GM15510 (cell line): ENCODE measurements at regions not wholly inside any gene's neighbourhood (a gene's known extent, or its start where the extent isn't known, plus 50 kb on each side); places are given as distances from the start of the nearest gene placed in this dataset.

Source experiments
- POLR2A ChIP-seq: IDR thresholded peaks from 3 replicates; pipeline ENCODE4 v1.6.1; 2011; ENCODE audit warnings: borderline replicate concordance; ENCODE audit not compliant: insufficient read length; ENCODE audit errors: extremely low read depth

- no peak for TF ChIP-seq POLR2A
These were observed 268.9 kb upstream of the ATP2B1 start for GRCh38 chr12:89977405-89978085.

- no peak for TF ChIP-seq POLR2A
These were observed 268.2 kb upstream of the ATP2B1 start for GRCh38 chr12:89976866-89977265.

- no peak for TF ChIP-seq POLR2A
These were observed 266.9 kb upstream of the ATP2B1 start for GRCh38 chr12:89975574-89975973.

GRCh38 chr12:89971880-89972279, 263.2 kb upstream of the ATP2B1 start:
- TF ChIP-seq POLR2A = no peak

GRCh38 chr12:89970722-89971121, 262.1 kb upstream of the ATP2B1 start:
- no peak for TF ChIP-seq POLR2A

- no peak for TF ChIP-seq POLR2A
These were observed 260.5 kb upstream of the ATP2B1 start for GRCh38 chr12:89969093-89969492.

GRCh38 chr12:89968151-89968700, 259.6 kb upstream of the ATP2B1 start:
- no peak for TF ChIP-seq POLR2A

GRCh38 chr12:89966495-89967240, 258.0 kb upstream of the ATP2B1 start:
- TF ChIP-seq POLR2A = no peak

GRCh38 chr12:89965993-89966392, 257.4 kb upstream of the ATP2B1 start:
- TF ChIP-seq POLR2A = no peak

- TF ChIP-seq POLR2A = no peak
These were observed 254.0 kb upstream of the ATP2B1 start for GRCh38 chr12:89962648-89963047.

- no peak for TF ChIP-seq POLR2A
These were observed 252.2 kb upstream of the ATP2B1 start for GRCh38 chr12:89960607-89961394.

- no peak for TF ChIP-seq POLR2A
These were observed 251.4 kb upstream of the ATP2B1 start for GRCh38 chr12:89960011-89960507.

- no peak for TF ChIP-seq POLR2A
These were observed 250.5 kb upstream of the ATP2B1 start for GRCh38 chr12:89959179-89959578.

- no peak for TF ChIP-seq POLR2A
These were observed 245.6 kb upstream of the ATP2B1 start for GRCh38 chr12:89954259-89954658.

GRCh38 chr12:89951694-89952060, 243.0 kb upstream of the ATP2B1 start:
- TF ChIP-seq POLR2A = no peak
